HL-60 (cell line): ENCODE measurements at regions not wholly inside any gene's neighbourhood (a gene's known extent, or its start where the extent isn't known, plus 50 kb on each side); places are given as distances from the start of the nearest gene placed in this dataset.

Experiments
- GABPA ChIP-seq: IDR thresholded peaks from 2 replicates; pipeline ENCODE4 v1.6.1; 2012; ENCODE audit warnings: low read depth
- POLR2AphosphoS5 ChIP-seq: IDR thresholded peaks from 2 replicates; pipeline ENCODE4 v1.6.1; 2012; ENCODE audit warnings: low read depth
- SPI1 ChIP-seq: IDR thresholded peaks from 2 replicates; pipeline ENCODE4 v1.6.1; 2012; ENCODE audit warnings: low read depth, mild to moderate bottlenecking, borderline replicate concordance
- TF ChIP-seq, protein P1 (sequence below): IDR thresholded peaks from one replicate; pipeline ENCODE4 v1.5.1; 2011; ENCODE audit warnings: low read length, control low read depth, inconsistent platforms; ENCODE audit not compliant: insufficient read depth
- TF ChIP-seq, protein P2 (sequence below): IDR thresholded peaks from 2 replicates; pipeline ENCODE4 v1.6.1; 2012; ENCODE audit warnings: low read depth; ENCODE audit not compliant: insufficient replicate concordance

DNA sequence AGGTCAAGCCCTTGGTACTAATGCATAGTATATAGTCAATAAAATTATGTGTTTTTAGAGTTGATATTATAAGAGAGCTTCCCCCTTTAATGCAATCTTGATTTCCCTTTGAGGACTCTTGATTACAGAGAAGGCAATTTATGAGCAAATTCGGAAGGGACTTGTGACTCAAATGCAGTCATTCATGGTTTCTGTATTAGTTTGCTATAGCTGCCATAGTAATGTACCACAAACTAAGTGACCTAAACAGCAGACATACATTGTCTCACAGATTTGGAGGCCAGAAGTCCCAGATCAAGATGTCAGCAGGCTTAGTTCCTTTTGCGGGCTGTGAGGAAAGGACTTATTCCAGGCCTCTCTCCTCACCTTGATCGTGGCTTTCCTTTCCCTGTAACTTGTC, 933.4 kb downstream of the NLGN4Y start:
- TF ChIP-seq, protein P1, sequence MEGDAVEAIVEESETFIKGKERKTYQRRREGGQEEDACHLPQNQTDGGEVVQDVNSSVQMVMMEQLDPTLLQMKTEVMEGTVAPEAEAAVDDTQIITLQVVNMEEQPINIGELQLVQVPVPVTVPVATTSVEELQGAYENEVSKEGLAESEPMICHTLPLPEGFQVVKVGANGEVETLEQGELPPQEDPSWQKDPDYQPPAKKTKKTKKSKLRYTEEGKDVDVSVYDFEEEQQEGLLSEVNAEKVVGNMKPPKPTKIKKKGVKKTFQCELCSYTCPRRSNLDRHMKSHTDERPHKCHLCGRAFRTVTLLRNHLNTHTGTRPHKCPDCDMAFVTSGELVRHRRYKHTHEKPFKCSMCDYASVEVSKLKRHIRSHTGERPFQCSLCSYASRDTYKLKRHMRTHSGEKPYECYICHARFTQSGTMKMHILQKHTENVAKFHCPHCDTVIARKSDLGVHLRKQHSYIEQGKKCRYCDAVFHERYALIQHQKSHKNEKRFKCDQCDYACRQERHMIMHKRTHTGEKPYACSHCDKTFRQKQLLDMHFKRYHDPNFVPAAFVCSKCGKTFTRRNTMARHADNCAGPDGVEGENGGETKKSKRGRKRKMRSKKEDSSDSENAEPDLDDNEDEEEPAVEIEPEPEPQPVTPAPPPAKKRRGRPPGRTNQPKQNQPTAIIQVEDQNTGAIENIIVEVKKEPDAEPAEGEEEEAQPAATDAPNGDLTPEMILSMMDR, result no peak
- TF ChIP-seq GABPA (no peak), POLR2AphosphoS5 (no peak), SPI1 (no peak)
- TF ChIP-seq, protein P2, sequence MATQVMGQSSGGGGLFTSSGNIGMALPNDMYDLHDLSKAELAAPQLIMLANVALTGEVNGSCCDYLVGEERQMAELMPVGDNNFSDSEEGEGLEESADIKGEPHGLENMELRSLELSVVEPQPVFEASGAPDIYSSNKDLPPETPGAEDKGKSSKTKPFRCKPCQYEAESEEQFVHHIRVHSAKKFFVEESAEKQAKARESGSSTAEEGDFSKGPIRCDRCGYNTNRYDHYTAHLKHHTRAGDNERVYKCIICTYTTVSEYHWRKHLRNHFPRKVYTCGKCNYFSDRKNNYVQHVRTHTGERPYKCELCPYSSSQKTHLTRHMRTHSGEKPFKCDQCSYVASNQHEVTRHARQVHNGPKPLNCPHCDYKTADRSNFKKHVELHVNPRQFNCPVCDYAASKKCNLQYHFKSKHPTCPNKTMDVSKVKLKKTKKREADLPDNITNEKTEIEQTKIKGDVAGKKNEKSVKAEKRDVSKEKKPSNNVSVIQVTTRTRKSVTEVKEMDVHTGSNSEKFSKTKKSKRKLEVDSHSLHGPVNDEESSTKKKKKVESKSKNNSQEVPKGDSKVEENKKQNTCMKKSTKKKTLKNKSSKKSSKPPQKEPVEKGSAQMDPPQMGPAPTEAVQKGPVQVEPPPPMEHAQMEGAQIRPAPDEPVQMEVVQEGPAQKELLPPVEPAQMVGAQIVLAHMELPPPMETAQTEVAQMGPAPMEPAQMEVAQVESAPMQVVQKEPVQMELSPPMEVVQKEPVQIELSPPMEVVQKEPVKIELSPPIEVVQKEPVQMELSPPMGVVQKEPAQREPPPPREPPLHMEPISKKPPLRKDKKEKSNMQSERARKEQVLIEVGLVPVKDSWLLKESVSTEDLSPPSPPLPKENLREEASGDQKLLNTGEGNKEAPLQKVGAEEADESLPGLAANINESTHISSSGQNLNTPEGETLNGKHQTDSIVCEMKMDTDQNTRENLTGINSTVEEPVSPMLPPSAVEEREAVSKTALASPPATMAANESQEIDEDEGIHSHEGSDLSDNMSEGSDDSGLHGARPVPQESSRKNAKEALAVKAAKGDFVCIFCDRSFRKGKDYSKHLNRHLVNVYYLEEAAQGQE, result no peak
